Right cardiac atrium (tissue), 5 donors: ENCODE measurements at regions not wholly inside any gene's neighbourhood (a gene's known extent, or its start where the extent isn't known, plus 50 kb on each side); places are given as distances from the start of the nearest gene placed in this dataset.

Source experiments
- ATAC-seq, 2 donors: fragments of 200-7000 bp; cut with Tn5 transposase; one replicate each; pipeline versions ENCODE4 v1.8.0 to v1.9.1; 2020; ENCODE audit warnings: moderate library complexity in 2 of 2, mild to moderate bottlenecking in 1 of 2
- DNase-seq, 3 donors: peaks; one replicate each; pipeline ENCODE4 v3.0.0-alpha.2; 2020
- H3K27ac ChIP-seq: one replicate; pipeline ENCODE4 v1.5.1; 2013; ENCODE audit warnings: mild to moderate bottlenecking, low read length, control low read depth, moderate library complexity
- H3K27me3 ChIP-seq: one replicate; pipeline ENCODE4 v1.6.1; 2013; ENCODE audit not compliant: control insufficient read depth, insufficient read depth
- H3K4me1 ChIP-seq: one replicate; pipeline ENCODE4 v1.6.1; 2013; ENCODE audit warnings: low read length; ENCODE audit not compliant: control insufficient read depth, insufficient read depth
- H3K4me3 ChIP-seq: one replicate; pipeline ENCODE4 v1.5.1; 2013; ENCODE audit warnings: low read length, control low read depth
- H3K9me3 ChIP-seq: one replicate; pipeline ENCODE4 v1.6.1; 2013; ENCODE audit warnings: low read length; ENCODE audit not compliant: control insufficient read depth
- whole genome bisulfite sequencing: extraction: QIAGEN DNeasy Blood & Tissue Kit; methylation state at CpG from one replicate; pipeline ENCODE4 v1.1.7; 2013; 5-methylcytosine and 5-hydroxymethylcytosine counted together
- intact Hi-C, 4 donors: fragments of 100-400 bp; cut with DNase I; formaldehyde crosslinking; loops; one replicate each; pipeline versions ENCODE4 v1.11.0 to v1.14.0; 2022 to 2023
- donor health status: healthy with polysubstance abuse.
- donor health status: DM: no; HTN: yes; CAD: no.
- donor health status: DM: no; HTN: no; CAD: no.
- donor health status: DM: no; HTN: yes; CAD: no; lungs with severe emphysema.
- donor health status: DM: yes; HTN: yes; CAD: no.

GRCh38 chr12:102564026-102564425 is 83.7 kb upstream of the IGF1 start:
- no peak overlapping the region for H3K4me3 ChIP-seq
- intact Hi-C loops, result no loop called here
- no peaks in the 10 kb centered on the region for H3K9me3 ChIP-seq
- 80% methylated on average over 4 of the region's 4 CpGs for WGBS
- no peak overlapping the region for H3K27ac ChIP-seq
- DNase-seq (no peak), ATAC-seq (no peak)
- H3K4me1 ChIP-seq, result no peaks in the 10 kb centered on the region
- no peaks in the 10 kb centered on the region for H3K27me3 ChIP-seq

GRCh38 chr12:102562836-102563425 is 82.6 kb upstream of the IGF1 start:
- WGBS, result 36% methylated on average over 2 of the region's 2 CpGs
- ATAC-seq (no peak), DNase-seq (no peak)
- no peaks in the 10 kb centered on the region for H3K27me3 ChIP-seq
- no peaks in the 10 kb centered on the region for H3K9me3 ChIP-seq
- H3K27ac ChIP-seq, result no peak overlapping the region
- no peaks in the 10 kb centered on the region for H3K4me1 ChIP-seq
- intact Hi-C loops, result no loop called here
- H3K4me3 ChIP-seq, result no peak overlapping the region

GRCh38 chr12:102551186-102551585 is 70.8 kb upstream of the IGF1 start:
- WGBS, result 84% methylated on average over 2 of the region's 2 CpGs
- no peak for ATAC-seq
- DNase-seq, result no peak
- Histone ChIP-seq H3K4me1 (no peaks in the 10 kb centered on the region), H3K27me3 (no peaks in the 10 kb centered on the region), H3K27ac (no peak overlapping the region), H3K4me3 (no peak overlapping the region), H3K9me3 (no peaks in the 10 kb centered on the region)
- intact Hi-C loops, result no loop called here

GRCh38 chr12:102549691-102550090 is 69.3 kb upstream of the IGF1 start:
- H3K27ac ChIP-seq, result no peak overlapping the region
- H3K9me3 ChIP-seq, result no peaks in the 10 kb centered on the region
- 56% methylated on average over 5 of the region's 5 CpGs for WGBS
- ATAC-seq (no peak), DNase-seq (no peak)
- no peaks in the 10 kb centered on the region for H3K27me3 ChIP-seq
- intact Hi-C loops, result no loop called here
- H3K4me3 ChIP-seq, result no peak overlapping the region
- no peaks in the 10 kb centered on the region for H3K4me1 ChIP-seq

GRCh38 chr12:102548543-102548942 is 68.2 kb upstream of the IGF1 start:
- Histone ChIP-seq H3K4me3 (no peak overlapping the region), H3K9me3 (no peaks in the 10 kb centered on the region), H3K4me1 (no peaks in the 10 kb centered on the region), H3K27ac (no peak overlapping the region), H3K27me3 (no peaks in the 10 kb centered on the region)
- WGBS, result 30% methylated on average over 3 of the region's 3 CpGs
- intact Hi-C loops, result no loop called here
- DNase-seq (peak; percentile 11 to 76 (median 74)), ATAC-seq (peak in 1 of 2 donors; percentile 43)

- Histone ChIP-seq H3K4me3 (no peak overlapping the region), H3K9me3 (no peaks in the 10 kb centered on the region), H3K27ac (no peak overlapping the region), H3K27me3 (no peaks in the 10 kb centered on the region), H3K4me1 (no peaks in the 10 kb centered on the region)
- DNase-seq, result peak in 1 of 3 donors; percentile 34
- WGBS, result 77% methylated on average over 5 of the region's 5 CpGs
- intact Hi-C loops, result no loop called here
- no peak for ATAC-seq
Observed at GRCh38 chr12:102543494-102544485, 63.4 kb upstream of the IGF1 start.

GRCh38 chr12:102542816-102543440 is 62.6 kb upstream of the IGF1 start:
- Histone ChIP-seq H3K9me3 (no peaks in the 10 kb centered on the region), H3K4me1 (no peaks in the 10 kb centered on the region), H3K27me3 (no peaks in the 10 kb centered on the region), H3K27ac (no peak overlapping the region), H3K4me3 (no peak overlapping the region)
- DNase-seq (peak; percentile 31 to 55 (median 47)), ATAC-seq (no peak)
- intact Hi-C loops, result no loop called here
- WGBS, result 54% methylated on average over 6 of the region's 6 CpGs

- Histone ChIP-seq H3K27me3 (no peaks in the 10 kb centered on the region), H3K27ac (no peak overlapping the region), H3K9me3 (no peaks in the 10 kb centered on the region), H3K4me3 (no peak overlapping the region), H3K4me1 (no peaks in the 10 kb centered on the region)
- 83% methylated on average over 3 of the region's 3 CpGs for WGBS
- no peak for DNase-seq
- intact Hi-C loops, result no loop called here
- no peak for ATAC-seq
Observed at GRCh38 chr12:102540815-102541385, 60.5 kb upstream of the IGF1 start.

GRCh38 chr12:102539651-102540553 is 59.5 kb upstream of the IGF1 start:
- no peaks in the 10 kb centered on the region for H3K9me3 ChIP-seq
- no peak for ATAC-seq
- DNase-seq, result no peak
- H3K4me3 ChIP-seq, result no peak overlapping the region
- H3K4me1 ChIP-seq, result no peaks in the 10 kb centered on the region
- H3K27ac ChIP-seq, result no peak overlapping the region
- 49% methylated on average over 10 of the region's 10 CpGs for WGBS
- H3K27me3 ChIP-seq, result no peaks in the 10 kb centered on the region
- intact Hi-C loops, result no loop called here

GRCh38 chr12:102535306-102535705 is 54.9 kb upstream of the IGF1 start:
- Histone ChIP-seq H3K9me3 (no peaks in the 10 kb centered on the region), H3K27me3 (no peaks in the 10 kb centered on the region), H3K4me1 (no peaks in the 10 kb centered on the region), H3K4me3 (no peak overlapping the region), H3K27ac (no peak overlapping the region)
- DNase-seq (no peak), ATAC-seq (no peak)
- intact Hi-C loops, result no loop called here
- WGBS, result 78% methylated on average over 8 of the region's 8 CpGs
